ENCODE measurements at regions not wholly inside any gene's neighbourhood (a gene's known extent, or its start where the extent isn't known, plus 50 kb on each side); places are given as distances from the start of the nearest gene placed in this dataset.

- peaks cover 8% of the 10 kb centered on the region for H3K9me3 ChIP-seq (ENCODE audit: control insufficient read depth, insufficient read depth, low read length)
- no peak overlapping the region for H3K4me3 ChIP-seq (ENCODE audit: low read depth, low read length)
- no peak overlapping the region for H3K27ac ChIP-seq (ENCODE audit: low read depth, low read length)
- WGBS (ENCODE audit: insufficient coverage): 100% methylated on average over 1 of the region's 1 CpG
- no peaks in the 10 kb centered on the region for H3K4me1 ChIP-seq (ENCODE audit: control insufficient read depth, insufficient read depth, low read length)
- DNase-seq (ENCODE audit: low read depth in 4 of 6, low spot score in 6 of 6): no peak
- H3K36me3 ChIP-seq (ENCODE audit: control insufficient read depth, insufficient read depth, low read length): no peaks in the 10 kb centered on the region
- H3K27me3 ChIP-seq (ENCODE audit: control insufficient read depth, insufficient read depth, low read length): no peaks in the 10 kb centered on the region
These were observed 220.3 kb upstream of the VEGFC start for GRCh38 chr4:177012918-177013545.

GRCh38 chr4:177016541-177017141 is 223.9 kb upstream of the VEGFC start:
- H3K4me3 ChIP-seq (ENCODE audit: low read depth, low read length): no peak overlapping the region
- peaks cover 8% of the 10 kb centered on the region for H3K9me3 ChIP-seq (ENCODE audit: control insufficient read depth, insufficient read depth, low read length)
- H3K27me3 ChIP-seq (ENCODE audit: control insufficient read depth, insufficient read depth, low read length): no peaks in the 10 kb centered on the region
- DNase-seq (ENCODE audit: low read depth in 4 of 6, low spot score in 6 of 6): no peak
- H3K27ac ChIP-seq (ENCODE audit: low read depth, low read length): no peak overlapping the region
- H3K4me1 ChIP-seq (ENCODE audit: control insufficient read depth, insufficient read depth, low read length): no peaks in the 10 kb centered on the region
- no peaks in the 10 kb centered on the region for H3K36me3 ChIP-seq (ENCODE audit: control insufficient read depth, insufficient read depth, low read length)
- no CpG with 5 or more reads among the region's 1 CpG for WGBS (ENCODE audit: insufficient coverage)

DNA sequence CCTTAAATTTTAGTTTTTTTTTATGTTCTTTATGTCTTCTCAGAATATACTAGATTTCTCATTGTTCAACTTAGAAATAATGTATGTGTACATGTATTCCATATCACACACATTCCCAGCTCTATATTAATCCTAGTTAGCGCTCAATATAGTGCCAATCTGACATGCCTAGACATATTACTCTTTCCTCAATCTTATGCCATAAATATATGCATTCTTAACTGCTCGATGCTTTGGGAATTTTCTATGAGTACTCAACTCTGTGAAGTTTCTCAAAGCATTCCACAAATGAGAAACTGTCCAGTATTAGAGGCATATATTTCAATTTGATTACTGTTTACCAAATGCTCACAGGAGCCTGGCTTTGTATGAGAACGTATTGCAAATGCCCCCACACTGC is 231.2 kb upstream of the VEGFC start:
- Histone ChIP-seq H3K4me3 (ENCODE audit: low read depth, low read length) (no peak overlapping the region), H3K27me3 (ENCODE audit: control insufficient read depth, insufficient read depth, low read length) (no peaks in the 10 kb centered on the region), H3K9me3 (ENCODE audit: control insufficient read depth, insufficient read depth, low read length) (no peaks in the 10 kb centered on the region), H3K27ac (ENCODE audit: low read depth, low read length) (no peak overlapping the region), H3K4me1 (ENCODE audit: control insufficient read depth, insufficient read depth, low read length) (no peaks in the 10 kb centered on the region), H3K36me3 (ENCODE audit: control insufficient read depth, insufficient read depth, low read length) (no peaks in the 10 kb centered on the region)
- DNase-seq (ENCODE audit: low read depth in 4 of 6, low spot score in 6 of 6): no peak
- WGBS (ENCODE audit: insufficient coverage): 71% methylated on average over 1 of the region's 3 CpGs

DNA sequence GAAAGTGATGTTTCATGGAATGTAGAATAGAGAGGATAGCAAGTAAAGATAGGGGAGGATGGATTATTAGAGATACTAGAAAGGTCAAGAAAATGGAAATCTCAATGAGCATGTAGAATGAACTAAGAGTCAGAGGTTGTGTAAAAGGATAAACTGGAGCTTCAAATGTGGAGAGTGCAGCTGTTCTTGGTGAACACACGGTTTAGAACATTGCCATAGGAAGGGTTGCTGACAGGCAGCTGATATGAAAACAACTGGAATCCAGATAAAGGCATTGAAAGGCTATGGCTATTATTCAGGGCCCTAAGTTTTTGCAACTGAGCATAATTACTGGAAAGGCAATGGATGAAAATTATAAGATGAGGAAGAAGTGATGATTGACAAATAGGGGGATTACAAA is 239.6 kb upstream of the VEGFC start:
- DNase-seq (ENCODE audit: low read depth in 4 of 6, low spot score in 6 of 6): no peak
- Histone ChIP-seq H3K9me3 (ENCODE audit: control insufficient read depth, insufficient read depth, low read length) (no peaks in the 10 kb centered on the region), H3K27me3 (ENCODE audit: control insufficient read depth, insufficient read depth, low read length) (no peaks in the 10 kb centered on the region), H3K4me1 (ENCODE audit: control insufficient read depth, insufficient read depth, low read length) (no peaks in the 10 kb centered on the region), H3K27ac (ENCODE audit: low read depth, low read length) (no peak overlapping the region), H3K36me3 (ENCODE audit: control insufficient read depth, insufficient read depth, low read length) (no peaks in the 10 kb centered on the region), H3K4me3 (ENCODE audit: low read depth, low read length) (no peak overlapping the region)
- WGBS (ENCODE audit: insufficient coverage): 67% methylated on average over 1 of the region's 1 CpG

- Histone ChIP-seq H3K9me3 (ENCODE audit: control insufficient read depth, insufficient read depth, low read length) (no peaks in the 10 kb centered on the region), H3K4me1 (ENCODE audit: control insufficient read depth, insufficient read depth, low read length) (no peaks in the 10 kb centered on the region), H3K27me3 (ENCODE audit: control insufficient read depth, insufficient read depth, low read length) (no peaks in the 10 kb centered on the region), H3K36me3 (ENCODE audit: control insufficient read depth, insufficient read depth, low read length) (no peaks in the 10 kb centered on the region), H3K27ac (ENCODE audit: low read depth, low read length) (no peak overlapping the region), H3K4me3 (ENCODE audit: low read depth, low read length) (no peak overlapping the region)
- no peak for DNase-seq (ENCODE audit: low read depth in 4 of 6, low spot score in 6 of 6)
- 100% methylated on average over 1 of the region's 3 CpGs for WGBS (ENCODE audit: insufficient coverage)
These were observed 240.4 kb upstream of the VEGFC start for GRCh38 chr4:177033135-177033534.

GRCh38 chr4:177033632-177034031 is 240.9 kb upstream of the VEGFC start:
- WGBS (ENCODE audit: insufficient coverage): no CpG with 5 or more reads among the region's 1 CpG
- Histone ChIP-seq H3K27me3 (ENCODE audit: control insufficient read depth, insufficient read depth, low read length) (no peaks in the 10 kb centered on the region), H3K9me3 (ENCODE audit: control insufficient read depth, insufficient read depth, low read length) (no peaks in the 10 kb centered on the region), H3K27ac (ENCODE audit: low read depth, low read length) (no peak overlapping the region), H3K4me3 (ENCODE audit: low read depth, low read length) (no peak overlapping the region), H3K36me3 (ENCODE audit: control insufficient read depth, insufficient read depth, low read length) (no peaks in the 10 kb centered on the region), H3K4me1 (ENCODE audit: control insufficient read depth, insufficient read depth, low read length) (no peaks in the 10 kb centered on the region)
- DNase-seq (ENCODE audit: low read depth in 4 of 6, low spot score in 6 of 6): no peak

DNA sequence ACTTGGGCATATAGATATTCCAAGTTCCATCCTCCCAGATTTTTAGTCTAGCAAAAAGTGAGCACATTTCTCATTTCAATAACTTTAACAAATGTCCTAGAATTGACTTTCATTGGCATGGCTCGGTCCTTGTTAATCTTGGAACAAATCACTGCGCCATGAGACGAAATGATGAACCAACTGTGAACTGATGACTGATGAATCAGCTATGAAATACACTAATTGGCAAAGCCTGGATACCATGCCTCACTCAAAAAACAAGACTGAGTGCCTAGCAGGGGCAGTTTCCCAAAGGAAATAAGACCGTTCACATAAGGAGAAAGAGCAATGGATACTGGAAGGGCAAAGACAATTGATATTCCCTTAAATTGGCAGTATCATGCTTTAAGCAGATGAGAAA is 248.6 kb upstream of the VEGFC start:
- H3K4me3 ChIP-seq (ENCODE audit: low read depth, low read length): no peak overlapping the region
- H3K36me3 ChIP-seq (ENCODE audit: control insufficient read depth, insufficient read depth, low read length): no peaks in the 10 kb centered on the region
- H3K27ac ChIP-seq (ENCODE audit: low read depth, low read length): no peak overlapping the region
- no peaks in the 10 kb centered on the region for H3K27me3 ChIP-seq (ENCODE audit: control insufficient read depth, insufficient read depth, low read length)
- DNase-seq (ENCODE audit: low read depth in 4 of 6, low spot score in 6 of 6): no peak
- 94% methylated on average over 3 of the region's 4 CpGs for WGBS (ENCODE audit: insufficient coverage)
- no peaks in the 10 kb centered on the region for H3K9me3 ChIP-seq (ENCODE audit: control insufficient read depth, insufficient read depth, low read length)
- no peaks in the 10 kb centered on the region for H3K4me1 ChIP-seq (ENCODE audit: control insufficient read depth, insufficient read depth, low read length)

GRCh38 chr4:177047070-177047850 is 254.5 kb upstream of the VEGFC start:
- no peaks in the 10 kb centered on the region for H3K36me3 ChIP-seq (ENCODE audit: control insufficient read depth, insufficient read depth, low read length)
- peak in 5 of 6 donors; percentile 29 to 78 (median 41) for DNase-seq (ENCODE audit: low read depth in 4 of 6, low spot score in 6 of 6)
- 53% methylated on average over 5 of the region's 11 CpGs for WGBS (ENCODE audit: insufficient coverage)

GRCh38 chr4:177047851-177048174 is 255.1 kb upstream of the VEGFC start:
- WGBS (ENCODE audit: insufficient coverage): 33% methylated on average over 1 of the region's 1 CpG
- H3K27me3 ChIP-seq (ENCODE audit: control insufficient read depth, insufficient read depth, low read length): no peaks in the 10 kb centered on the region

More at GRCh38 chr4:177047070-177047850, 254.5 kb upstream of the VEGFC start:
- Histone ChIP-seq H3K27ac (ENCODE audit: low read depth, low read length) (no peak overlapping the region), H3K4me1 (ENCODE audit: control insufficient read depth, insufficient read depth, low read length) (no peaks in the 10 kb centered on the region), H3K4me3 (ENCODE audit: low read depth, low read length) (no peak overlapping the region), H3K9me3 (ENCODE audit: control insufficient read depth, insufficient read depth, low read length) (no peaks in the 10 kb centered on the region), H3K27me3 (ENCODE audit: control insufficient read depth, insufficient read depth, low read length) (no peaks in the 10 kb centered on the region)

More at GRCh38 chr4:177047851-177048174, 255.1 kb upstream of the VEGFC start:
- peak in 1 of 6 donors; percentile 20 for DNase-seq (ENCODE audit: low read depth in 4 of 6, low spot score in 6 of 6)
- Histone ChIP-seq H3K9me3 (ENCODE audit: control insufficient read depth, insufficient read depth, low read length) (no peaks in the 10 kb centered on the region), H3K36me3 (ENCODE audit: control insufficient read depth, insufficient read depth, low read length) (no peaks in the 10 kb centered on the region), H3K4me3 (ENCODE audit: low read depth, low read length) (no peak overlapping the region), H3K4me1 (ENCODE audit: control insufficient read depth, insufficient read depth, low read length) (no peaks in the 10 kb centered on the region), H3K27ac (ENCODE audit: low read depth, low read length) (no peak overlapping the region)

Measured in spinal cord (tissue), 9 donors.